CD14-positive monocyte (primary cell): ENCODE measurements at regions not wholly inside any gene's neighbourhood (a gene's known extent, or its start where the extent isn't known, plus 50 kb on each side); places are given as distances from the start of the nearest gene placed in this dataset.

ENCODE experiments used
- DNase-seq, 3 donors: peaks; one replicate each; pipeline ENCODE4 v3.0.0-alpha.2; 2011 to 2022
- H2AFZ ChIP-seq: 2 replicates; pipeline ENCODE4 v1.6.0; 2012; ENCODE audit warnings: mild to moderate bottlenecking, low read depth, low read length, inconsistent platforms; ENCODE audit not compliant: insufficient read depth, poor library complexity, severe bottlenecking
- H3K27ac ChIP-seq, 2 donors: 1 replicate in 1 of 2; 2 replicates in 1 of 2; pipeline ENCODE4 v1.5.1; 2012 to 2013; ENCODE audit warnings: low read length in 2 of 2, control low read depth in 1 of 2, inconsistent platforms in 1 of 2, low read depth in 1 of 2, mild to moderate bottlenecking in 1 of 2
- H3K27me3 ChIP-seq, 2 donors: one replicate each; pipeline versions ENCODE4 v1.6.0 to v1.6.1; 2011 to 2013; ENCODE audit warnings: low read length in 2 of 2; ENCODE audit not compliant: control insufficient read depth in 2 of 2, insufficient read depth in 2 of 2
- H3K36me3 ChIP-seq, 2 donors: replicated peaks in 1 of 2; 1 replicate in 1 of 2; 2 replicates in 1 of 2; pipeline versions ENCODE4 v1.5.1 to v1.6.1; 2012 to 2013; ENCODE audit warnings: low read length in 2 of 2, control low read depth in 1 of 2, inconsistent platforms in 1 of 2, mild to moderate bottlenecking in 1 of 2; ENCODE audit not compliant: insufficient read depth in 2 of 2, control insufficient read depth in 1 of 2
- H3K4me1 ChIP-seq, 2 donors: 1 replicate in 1 of 2; 2 replicates in 1 of 2; pipeline versions ENCODE4 v1.5.1 to v1.6.1; 2012 to 2013; ENCODE audit warnings: low read length in 2 of 2, control low read depth in 1 of 2, inconsistent platforms in 1 of 2, mild to moderate bottlenecking in 1 of 2, moderate library complexity in 1 of 2; ENCODE audit not compliant: insufficient read depth in 2 of 2, control insufficient read depth in 1 of 2
- H3K4me2 ChIP-seq: replicated peaks from 2 replicates; pipeline ENCODE3; 2012; ENCODE audit warnings: low read length, moderate library complexity, mild to moderate bottlenecking; ENCODE audit not compliant: poor library complexity, severe bottlenecking; ENCODE audit errors: extremely low read depth
- H3K4me3 ChIP-seq, 3 experiments: fragments of 200-600 bp in 1 of 3; sonication (generic) in 1 of 3; replicated peaks in 1 of 3; 1 replicate in 2 of 3; 2 replicates in 1 of 3; pipeline ENCODE4 v1.5.1; 2011 to 2013; ENCODE audit warnings: low read length in 3 of 3, mild to moderate bottlenecking in 3 of 3, control low read depth in 2 of 3, low read depth in 2 of 3, inconsistent platforms in 1 of 3, moderate library complexity in 1 of 3
- H3K79me2 ChIP-seq: 2 replicates; pipeline ENCODE4 v1.6.0; 2012; ENCODE audit warnings: mild to moderate bottlenecking, control low read depth, inconsistent platforms, low read length, moderate library complexity; ENCODE audit not compliant: insufficient read depth
- H3K9ac ChIP-seq: 2 replicates; pipeline ENCODE4 v1.6.0; 2017; ENCODE audit warnings: low read length, mild to moderate bottlenecking; ENCODE audit not compliant: insufficient read depth, poor library complexity, severe bottlenecking
- H3K9me3 ChIP-seq, 2 donors: replicated peaks in 1 of 2; 1 replicate in 1 of 2; 2 replicates in 1 of 2; pipeline versions ENCODE4 v1.5.1 to v1.6.1; 2012 to 2013; ENCODE audit warnings: low read length in 2 of 2, control low read depth in 1 of 2; ENCODE audit not compliant: control insufficient read depth in 1 of 2, insufficient read depth in 1 of 2
- H4K20me1 ChIP-seq: 2 replicates; pipeline ENCODE4 v1.6.0; 2012; ENCODE audit warnings: mild to moderate bottlenecking, low read length, control low read depth, moderate library complexity; ENCODE audit not compliant: insufficient read depth
- H3K27ac Mint-ChIP-seq, 7 donors: one replicate each; pipeline ENCODE4 v1.8.0; 2020; ENCODE audit warnings: mild to moderate bottlenecking in 7 of 7, mixed read lengths in 7 of 7, moderate library complexity in 6 of 7, inconsistent platforms in 2 of 7
- H3K27me3 Mint-ChIP-seq, 3 donors: one replicate each; pipeline ENCODE4 v1.8.0; 2021 to 2022; ENCODE audit warnings: low read depth in 3 of 3, mild to moderate bottlenecking in 3 of 3, mixed read lengths in 3 of 3, moderate library complexity in 3 of 3, inconsistent platforms in 1 of 3
- H3K36me3 Mint-ChIP-seq, 2 donors: one replicate each; pipeline ENCODE4 v1.8.0; 2020; ENCODE audit warnings: mixed read lengths in 2 of 2, inconsistent platforms in 1 of 2, mild to moderate bottlenecking in 1 of 2
- H3K4me1 Mint-ChIP-seq: one replicate; pipeline ENCODE4 v1.8.0; 2020; ENCODE audit warnings: mild to moderate bottlenecking, mixed read lengths
- H3K4me3 Mint-ChIP-seq, 2 donors: one replicate each; pipeline ENCODE4 v1.8.0; 2020; ENCODE audit warnings: mild to moderate bottlenecking in 2 of 2, mixed read lengths in 2 of 2, moderate library complexity in 1 of 2
- H3K9me3 Mint-ChIP-seq, 7 donors: one replicate each; pipeline ENCODE4 v1.8.0; 2020 to 2022; ENCODE audit warnings: mixed read lengths in 7 of 7, mild to moderate bottlenecking in 6 of 7, moderate library complexity in 6 of 7, inconsistent platforms in 2 of 7
- CTCF ChIP-seq: fragments of 200-600 bp; IDR thresholded peaks from one replicate; pipeline ENCODE4 v1.8.0; 2022; ENCODE audit warnings: antibody characterized with exemption, mild to moderate bottlenecking
- WGBS: methylation state at CpG from one replicate; pipeline ENCODE4 v1.1.5; 2013; ENCODE audit warnings: missing lambda C conversion rate; ENCODE audit not compliant: insufficient coverage; 5-methylcytosine and 5-hydroxymethylcytosine counted together
- intact Hi-C, 2 donors: fragments of 100-400 bp; cut with micrococcal nuclease; formaldehyde crosslinking; loops; one replicate each; pipeline versions ENCODE4 v1.15.0 to v1.15.1; 2023

GRCh38 chr4:127555106-127555505, 77.7 kb upstream of the INTU start:
- Mint-ChIP-seq H3K9me3 (peaks cover 0 to 16% (median 9%) of the 10 kb centered on the region in 7 donors), H3K27ac (no peak overlapping the region), H3K36me3 (no peaks in the 10 kb centered on the region), H3K4me3 (no peak overlapping the region), H3K27me3 (peaks cover 0 to 2% (median 0%) of the 10 kb centered on the region in 3 donors), H3K4me1 (no peaks in the 10 kb centered on the region)
- WGBS = no CpG with 5 or more reads among the region's 1 CpG
- Histone ChIP-seq H3K4me3 (no peak overlapping the region), H3K4me2 (no peak overlapping the region), H4K20me1 (no peaks in the 10 kb centered on the region), H2AFZ (no peak overlapping the region), H3K27ac (no peak overlapping the region), H3K4me1 (no peaks in the 10 kb centered on the region), H3K27me3 (no peaks in the 10 kb centered on the region), H3K79me2 (no peaks in the 10 kb centered on the region), H3K9ac (no peak overlapping the region), H3K9me3 (peaks cover 5 to 24% of the 10 kb centered on the region in 2 donors), H3K36me3 (no peaks in the 10 kb centered on the region)
- intact Hi-C loops = no loop called here
- no peak for TF ChIP-seq CTCF
- no peak for DNase-seq

DNA sequence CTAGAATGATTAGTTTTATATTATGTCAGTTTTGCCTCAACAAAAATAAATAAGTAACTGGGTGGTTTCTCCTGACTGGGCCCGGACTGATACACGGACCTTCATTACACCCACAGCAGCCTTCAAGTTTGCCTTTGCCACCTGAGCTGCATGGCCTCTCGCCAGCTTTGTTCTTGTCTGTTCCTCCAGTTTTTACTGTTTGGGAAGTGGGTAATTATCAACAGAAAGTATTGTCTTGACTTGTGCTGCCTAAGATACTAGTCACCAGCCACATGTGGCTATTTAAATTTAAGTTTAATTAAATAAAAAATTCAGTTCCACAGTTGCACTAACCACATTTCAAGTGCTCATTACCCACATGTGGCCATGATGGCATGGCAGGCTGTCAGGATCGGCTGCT, 74.7 kb upstream of the INTU start:
- Histone ChIP-seq H3K4me1 (no peaks in the 10 kb centered on the region), H3K4me2 (no peak overlapping the region), H4K20me1 (no peaks in the 10 kb centered on the region), H3K4me3 (no peak overlapping the region), H2AFZ (no peak overlapping the region), H3K9ac (no peak overlapping the region), H3K27me3 (no peaks in the 10 kb centered on the region), H3K27ac (no peak overlapping the region), H3K9me3 (peaks cover 0 to 18% of the 10 kb centered on the region in 2 donors), H3K36me3 (no peaks in the 10 kb centered on the region), H3K79me2 (no peaks in the 10 kb centered on the region)
- no peak for DNase-seq
- intact Hi-C loops = no loop called here
- no peaks in the 10 kb centered on the region for H3K4me1 Mint-ChIP-seq
- no peaks in the 10 kb centered on the region for H3K36me3 Mint-ChIP-seq
- H3K27ac Mint-ChIP-seq = no peak overlapping the region
- TF ChIP-seq CTCF = no peak
- peaks cover 0 to 8% (median 2%) of the 10 kb centered on the region in 7 donors for H3K9me3 Mint-ChIP-seq
- H3K27me3 Mint-ChIP-seq = peaks cover 0 to 2% (median 0%) of the 10 kb centered on the region in 3 donors
- no peak overlapping the region for H3K4me3 Mint-ChIP-seq
- no CpG with 5 or more reads among the region's 4 CpGs for WGBS
